CD4-positive, alpha-beta T cell (primary cell): ENCODE measurements at regions not wholly inside any gene's neighbourhood (a gene's known extent, or its start where the extent isn't known, plus 50 kb on each side); places are given as distances from the start of the nearest gene placed in this dataset.

Experiments
- ATAC-seq: fragments of 200-7000 bp; cut with Tn5 transposase; one replicate; pipeline ENCODE4 v1.10.0; 2022; ENCODE audit warnings: mild to moderate bottlenecking; ENCODE audit not compliant: poor library complexity
- CTCF ChIA-PET: fragments of 350-600 bp; sonication (Branson Sonifier 250); formaldehyde crosslinking; loops from one replicate; lab custom pipeline; 2021; ENCODE audit warnings: antibody characterized with exemption, inconsistent platforms; lab: Charles Lee
- POLR2A ChIA-PET: fragments of 350-600 bp; sonication (Branson Sonifier 250); formaldehyde crosslinking; loops from one replicate; lab custom pipeline; 2021; ENCODE audit warnings: antibody characterized with exemption, inconsistent platforms; lab: Charles Lee
- DNase-seq, 14 experiments: peaks; one replicate each; pipeline ENCODE4 v3.0.0-alpha.2; 2013 to 2020; ENCODE audit warnings: mixed read lengths in 2 of 14
- H3K27ac ChIP-seq, 2 donors: one replicate each; pipeline versions ENCODE4 v1.5.1 to v1.7.0; 2013; ENCODE audit warnings: low read length in 2 of 2, low read depth in 1 of 2, mild to moderate bottlenecking in 1 of 2
- H3K27me3 ChIP-seq, 2 experiments: 1 replicate in 1 of 2; 2 replicates in 1 of 2; pipeline versions ENCODE4 v1.6.1 to v1.7.0; 2013; ENCODE audit warnings: low read length in 2 of 2, control low read depth in 1 of 2, mild to moderate bottlenecking in 1 of 2, moderate library complexity in 1 of 2; ENCODE audit not compliant: insufficient read depth in 2 of 2, control insufficient read depth in 1 of 2
- H3K36me3 ChIP-seq: one replicate; pipeline ENCODE4 v1.6.1; 2013; ENCODE audit warnings: low read length, control low read depth; ENCODE audit not compliant: insufficient read depth
- H3K4me1 ChIP-seq: one replicate; pipeline ENCODE4 v1.6.1; 2013; ENCODE audit warnings: low read length, control low read depth; ENCODE audit not compliant: insufficient read depth
- H3K4me3 ChIP-seq: one replicate; pipeline ENCODE4 v1.5.1; 2013; ENCODE audit warnings: mild to moderate bottlenecking, low read length, moderate library complexity
- H3K9me3 ChIP-seq, 2 experiments: 1 replicate in 1 of 2; 2 replicates in 1 of 2; pipeline versions ENCODE4 v1.6.1 to v1.7.0; 2013; ENCODE audit warnings: low read length in 2 of 2, mild to moderate bottlenecking in 2 of 2, control low read depth in 1 of 2, moderate library complexity in 1 of 2; ENCODE audit not compliant: control insufficient read depth in 1 of 2, insufficient read depth in 1 of 2
- H3K27ac Mint-ChIP-seq: one replicate; pipeline ENCODE4 v1.8.0; 2020; ENCODE audit warnings: mixed read lengths
- H3K27me3 Mint-ChIP-seq: one replicate; pipeline ENCODE4 v1.8.0; 2021; ENCODE audit warnings: mixed read lengths
- H3K36me3 Mint-ChIP-seq: one replicate; pipeline ENCODE4 v1.8.0; 2021; ENCODE audit warnings: low read depth, mixed read lengths
- H3K4me1 Mint-ChIP-seq: one replicate; pipeline ENCODE4 v1.8.0; 2021; ENCODE audit warnings: low read depth, mixed read lengths
- H3K4me3 Mint-ChIP-seq: one replicate; pipeline ENCODE4 v1.8.0; 2020; ENCODE audit warnings: mild to moderate bottlenecking, mixed read lengths
- H3K9me3 Mint-ChIP-seq: one replicate; pipeline ENCODE4 v1.8.0; 2020; ENCODE audit warnings: mixed read lengths
- CTCF ChIP-seq: fragments of 200-600 bp; IDR thresholded peaks from one replicate; pipeline ENCODE4 v1.8.0; 2022; ENCODE audit warnings: antibody characterized with exemption, mild to moderate bottlenecking
- intact Hi-C, 2 experiments: fragments of 100-400 bp; cut with DNase I in 1 of 2; cut with micrococcal nuclease in 1 of 2; formaldehyde crosslinking; loops; one replicate each; pipeline versions ENCODE4 v1.15.1 to v1.9.0; 2023 to 2025; cut with DNase I, micrococcal nuclease

GRCh38 chrX:137999552-137999951 is 433.6 kb downstream of the ZIC3 start:
- Mint-ChIP-seq H3K9me3 (no peaks in the 10 kb centered on the region), H3K27ac (no peak overlapping the region), H3K27me3 (no peaks in the 10 kb centered on the region), H3K4me1 (no peaks in the 10 kb centered on the region), H3K4me3 (no peak overlapping the region), H3K36me3 (no peaks in the 10 kb centered on the region)
- no peak for ATAC-seq
- Histone ChIP-seq H3K27me3 (no peaks in the 10 kb centered on the region), H3K36me3 (no peaks in the 10 kb centered on the region), H3K4me3 (no peak overlapping the region), H3K27ac (no peak overlapping the region), H3K9me3 (no peaks in the 10 kb centered on the region), H3K4me1 (no peaks in the 10 kb centered on the region)
- ChIA-PET POLR2A (no interaction called here), CTCF (no interaction called here)
- DNase-seq, result no peak
- TF ChIP-seq CTCF, result no peak
- intact Hi-C loops, result no loop called here

GRCh38 chrX:138001226-138001625 is 435.3 kb downstream of the ZIC3 start:
- no peak overlapping the region for H3K4me3 ChIP-seq
- H3K27ac ChIP-seq, result no peak overlapping the region
- Mint-ChIP-seq H3K27ac (no peak overlapping the region), H3K4me1 (no peaks in the 10 kb centered on the region), H3K9me3 (no peaks in the 10 kb centered on the region), H3K36me3 (no peaks in the 10 kb centered on the region), H3K27me3 (no peaks in the 10 kb centered on the region), H3K4me3 (no peak overlapping the region)
- ATAC-seq, result no peak
- POLR2A ChIA-PET, result no interaction called here
- no peaks in the 10 kb centered on the region for H3K27me3 ChIP-seq
- no peak for DNase-seq
- TF ChIP-seq CTCF, result no peak
- H3K9me3 ChIP-seq, result no peaks in the 10 kb centered on the region
- CTCF ChIA-PET, result no interaction called here
- intact Hi-C loops, result no loop called here
- H3K4me1 ChIP-seq, result no peaks in the 10 kb centered on the region
- H3K36me3 ChIP-seq, result no peaks in the 10 kb centered on the region

GRCh38 chrX:138006180-138006579 is 440.3 kb downstream of the ZIC3 start:
- DNase-seq, result no peak
- no peaks in the 10 kb centered on the region for H3K9me3 ChIP-seq
- POLR2A ChIA-PET, result no interaction called here
- no peak overlapping the region for H3K4me3 ChIP-seq
- Mint-ChIP-seq H3K9me3 (no peaks in the 10 kb centered on the region), H3K27ac (no peak overlapping the region), H3K4me3 (no peak overlapping the region), H3K27me3 (no peaks in the 10 kb centered on the region), H3K36me3 (no peaks in the 10 kb centered on the region), H3K4me1 (no peaks in the 10 kb centered on the region)
- H3K36me3 ChIP-seq, result no peaks in the 10 kb centered on the region
- H3K4me1 ChIP-seq, result no peaks in the 10 kb centered on the region
- TF ChIP-seq CTCF, result no peak
- no peak for ATAC-seq
- no peaks in the 10 kb centered on the region for H3K27me3 ChIP-seq
- H3K27ac ChIP-seq, result no peak overlapping the region
- intact Hi-C loops, result no loop called here
- CTCF ChIA-PET, result interaction anchor here (0.7 kb wide), 1 partner anchor 14 kb away, joined by 3 read pairs; no protein-coding TSS in a partner anchor
